COR-L47 (cell line): ENCODE measurements at regions not wholly inside any gene's neighbourhood (a gene's known extent, or its start where the extent isn't known, plus 50 kb on each side); places are given as distances from the start of the nearest gene placed in this dataset.
"Not testable (repeated sequence)": the region's sequence is repeated elsewhere in the genome, so short reads cannot be mapped to it uniquely, and the experiment has no call there.

Experiments used
- DNase-seq: peaks from one replicate; lab custom pipeline; 2025; lab: John Stamatoyannopoulos, UW

DNA sequence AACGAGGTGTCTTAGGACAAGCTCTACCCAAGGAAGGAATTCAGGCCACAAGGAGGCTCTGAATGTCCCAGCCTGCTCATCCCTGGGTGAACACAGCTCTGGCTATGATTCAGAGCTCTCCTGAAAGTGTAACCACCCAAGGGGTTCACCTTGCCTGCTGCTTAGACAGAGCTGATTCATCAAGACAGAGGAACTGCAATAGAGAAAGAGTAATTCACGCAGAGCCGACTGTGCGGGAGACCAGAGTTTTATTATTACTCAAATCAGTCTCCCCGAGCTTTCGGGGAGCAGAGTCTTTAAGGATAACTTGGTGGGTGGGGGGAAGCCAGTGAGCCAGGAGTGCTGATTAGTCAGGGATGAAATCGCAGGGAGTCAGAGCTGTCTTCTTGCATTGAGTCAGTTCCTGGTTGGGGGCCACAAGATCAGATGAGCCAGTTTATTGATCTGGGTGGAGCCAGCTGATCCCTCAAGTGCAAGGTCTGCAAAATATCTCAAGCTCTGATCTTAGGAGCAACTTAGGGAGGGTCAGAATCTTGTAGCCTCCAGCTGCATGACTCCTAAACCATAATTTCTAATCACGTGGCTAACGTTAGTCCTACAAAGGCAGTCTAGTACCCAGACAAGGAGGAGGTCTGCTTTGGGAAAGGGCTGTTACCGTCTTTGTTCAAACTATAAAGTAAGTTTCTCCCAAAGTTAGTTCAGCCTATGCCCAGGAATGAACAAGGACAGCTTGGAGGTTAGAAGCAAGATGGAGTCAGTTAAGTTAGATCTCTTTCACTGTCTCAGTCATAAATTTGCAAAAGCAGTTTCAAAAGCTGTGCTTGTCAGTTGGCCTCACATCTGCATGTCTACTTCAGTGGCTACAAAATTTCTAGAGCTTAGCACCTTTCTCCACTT lies 123.4 kb upstream of the DAPK1 start:
- DNase-seq: not testable (repeated sequence)

DNA sequence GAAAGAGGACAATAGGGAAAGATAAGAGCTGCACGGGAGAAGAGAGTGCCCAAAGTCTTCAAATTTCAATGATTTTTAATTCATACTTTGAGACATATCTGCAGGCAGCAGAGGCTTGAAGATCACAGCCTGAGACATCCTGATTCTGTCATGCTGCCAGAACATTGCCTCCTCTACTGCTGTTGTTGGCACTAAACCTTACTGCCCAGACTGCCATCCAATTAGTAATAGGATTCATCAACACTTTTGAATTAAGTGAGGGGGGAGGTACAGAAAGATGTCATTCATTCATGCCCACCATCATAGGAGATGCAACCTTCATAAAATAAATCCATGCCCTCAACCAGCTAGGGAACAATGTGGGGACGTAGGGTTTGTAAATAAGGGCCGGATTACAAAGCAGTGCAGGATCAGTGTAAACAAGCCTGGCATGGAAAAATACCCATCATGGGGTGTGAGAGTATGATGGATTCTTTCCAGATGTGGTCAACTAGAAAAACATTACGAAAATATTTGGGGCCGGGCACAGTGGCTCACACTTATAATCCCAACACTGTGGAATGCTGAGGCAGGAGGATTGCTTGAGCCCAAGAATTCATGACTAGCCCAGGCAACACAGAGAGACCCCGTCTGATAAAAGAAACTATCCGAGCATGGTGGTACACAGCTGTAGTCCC lies 122.1 kb upstream of the DAPK1 start:
- no peak for DNase-seq

DNA sequence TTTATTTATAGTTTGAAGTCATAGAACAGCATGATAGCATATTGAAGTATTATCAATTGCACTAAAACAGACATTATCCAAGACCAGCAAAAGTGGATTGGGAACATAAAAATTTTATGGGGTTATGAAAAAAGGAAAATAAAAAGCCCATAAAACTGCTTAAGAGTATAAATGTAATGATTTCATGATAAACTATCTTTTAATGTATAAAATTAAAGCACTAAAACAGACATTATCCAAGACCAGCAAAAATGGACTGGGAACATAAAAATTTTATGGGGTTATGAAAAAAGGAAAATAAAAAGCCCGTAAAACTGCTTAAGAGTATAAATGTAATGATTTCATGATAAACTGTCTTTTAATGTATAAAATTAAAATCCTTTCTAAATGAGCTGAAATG lies 119.0 kb upstream of the DAPK1 start:
- DNase-seq: no peak

DNA sequence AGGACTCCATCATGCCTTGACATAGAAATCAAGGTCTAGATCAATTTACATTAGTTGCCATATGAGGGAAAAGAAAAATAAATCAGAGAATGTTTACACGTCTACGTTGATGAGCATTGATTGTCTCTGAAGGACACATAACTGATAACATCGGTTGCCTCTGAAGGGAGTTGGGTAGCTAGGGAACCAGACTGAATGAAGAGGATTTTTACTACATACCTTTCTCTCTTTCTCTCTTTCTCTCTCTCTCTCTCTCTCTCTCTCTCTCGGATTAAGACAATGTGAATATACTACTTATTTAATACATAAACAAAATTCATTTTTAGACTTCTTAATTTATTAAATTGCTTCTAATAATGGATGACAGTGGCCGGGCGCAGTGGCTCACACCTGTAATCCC lies 118.4 kb upstream of the DAPK1 start:
- no peak for DNase-seq

DNA sequence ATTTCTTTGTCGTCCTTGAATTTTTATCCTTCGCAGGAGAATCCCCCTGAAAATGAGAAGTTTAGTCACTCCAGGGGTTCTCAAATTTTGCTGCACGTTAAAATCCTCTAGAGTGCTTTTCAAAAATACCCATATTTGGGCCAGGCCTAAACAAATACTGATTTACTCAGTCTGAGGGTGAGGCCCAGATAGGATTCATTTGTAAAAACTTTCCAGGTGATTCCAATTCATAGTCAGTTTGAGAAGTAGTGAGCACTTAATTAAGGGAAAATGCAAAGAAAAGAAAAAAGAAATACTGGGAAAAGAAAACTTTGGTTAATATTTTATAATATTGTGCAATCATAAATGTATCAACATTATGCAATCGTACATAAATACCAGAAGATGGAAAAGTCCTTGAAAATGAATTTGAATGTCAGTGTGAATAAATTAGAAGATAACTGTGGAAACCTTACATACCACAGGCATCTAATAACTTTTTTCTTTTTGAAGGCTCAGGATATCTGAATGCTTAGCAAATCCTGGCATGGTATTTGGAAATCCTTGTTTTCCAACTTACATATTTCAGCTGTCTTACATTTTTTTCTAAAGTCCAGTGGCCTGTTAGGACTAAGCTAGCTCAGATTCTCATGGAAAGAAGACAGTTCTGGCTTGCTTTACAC lies 116.5 kb upstream of the DAPK1 start:
- DNase-seq: no peak

DNA sequence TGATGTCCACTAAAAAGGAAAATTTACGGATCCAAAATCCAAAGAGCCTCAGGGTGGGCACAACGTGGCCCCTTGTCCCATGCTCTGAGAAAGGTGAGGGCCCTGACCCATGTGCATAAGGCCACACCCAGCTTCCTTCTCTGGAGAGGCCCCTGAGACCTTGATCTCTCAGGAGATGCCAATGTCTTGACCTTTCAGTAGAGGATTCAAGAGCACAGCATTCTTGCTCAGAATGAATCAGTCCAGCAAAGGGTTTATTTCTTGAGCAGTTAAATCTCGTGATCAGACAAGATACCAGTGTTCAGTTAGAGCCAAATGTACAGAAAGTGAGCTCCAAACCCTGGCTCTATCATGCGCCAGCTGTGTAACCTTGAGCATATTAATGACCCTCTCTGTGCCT lies 115.9 kb upstream of the DAPK1 start:
- no peak for DNase-seq

DNA sequence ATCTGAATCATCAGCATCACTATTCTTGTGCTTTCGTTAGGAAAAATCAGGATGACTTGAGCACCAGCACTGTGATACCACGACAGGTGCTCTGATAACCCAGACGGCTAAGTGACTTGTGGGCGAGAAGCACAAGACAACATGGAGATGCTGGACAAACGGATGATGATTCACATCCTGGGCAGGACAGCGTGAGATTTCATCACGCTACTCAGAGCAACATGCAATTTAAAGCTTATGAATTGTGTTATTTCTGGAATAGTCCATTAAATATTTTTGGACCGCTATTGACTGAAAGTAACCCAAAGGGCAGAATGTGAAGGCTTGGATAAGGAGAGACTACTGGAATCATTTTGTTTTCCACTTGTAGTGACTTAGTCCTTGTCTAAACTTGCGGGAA lies 114.8 kb upstream of the DAPK1 start:
- DNase-seq: no peak

DNA sequence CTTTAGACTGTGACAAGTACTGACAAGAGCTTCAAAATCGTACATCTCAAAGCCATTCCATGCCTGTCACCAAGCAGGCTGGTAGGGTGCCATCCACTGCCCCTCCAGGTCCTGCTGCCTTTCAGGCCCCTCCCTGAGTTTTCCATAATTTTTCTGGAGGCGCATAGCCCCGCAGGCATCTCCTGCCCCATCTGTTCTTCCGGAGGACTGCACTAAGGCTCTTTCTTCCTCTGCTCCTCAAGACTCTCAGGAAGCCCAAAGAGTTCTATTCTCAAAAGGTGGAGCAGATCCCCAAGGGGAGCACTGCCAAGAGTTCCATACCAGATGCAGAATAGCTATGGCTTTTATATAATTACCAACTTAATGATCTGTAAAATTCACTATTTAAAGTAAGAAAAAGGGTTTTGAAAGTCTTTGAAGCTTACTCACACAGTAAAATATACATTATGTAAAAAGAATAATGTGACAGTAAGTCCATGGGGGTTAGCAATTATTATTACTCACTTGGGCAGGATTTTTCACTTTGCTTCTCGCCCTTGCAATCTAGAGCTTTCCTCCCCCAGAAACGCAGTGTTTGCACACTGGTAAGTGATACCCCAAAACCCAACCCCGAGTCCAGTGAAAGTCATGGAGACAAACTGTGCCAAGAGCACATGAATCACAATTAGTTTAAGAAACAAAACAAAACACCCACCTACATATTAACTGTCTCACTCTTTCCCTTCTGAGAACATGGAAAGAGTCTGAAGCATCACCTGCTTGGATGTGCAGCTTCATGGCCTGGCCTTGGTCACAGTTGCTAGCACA lies 114.1 kb upstream of the DAPK1 start:
- DNase-seq: no peak

DNA sequence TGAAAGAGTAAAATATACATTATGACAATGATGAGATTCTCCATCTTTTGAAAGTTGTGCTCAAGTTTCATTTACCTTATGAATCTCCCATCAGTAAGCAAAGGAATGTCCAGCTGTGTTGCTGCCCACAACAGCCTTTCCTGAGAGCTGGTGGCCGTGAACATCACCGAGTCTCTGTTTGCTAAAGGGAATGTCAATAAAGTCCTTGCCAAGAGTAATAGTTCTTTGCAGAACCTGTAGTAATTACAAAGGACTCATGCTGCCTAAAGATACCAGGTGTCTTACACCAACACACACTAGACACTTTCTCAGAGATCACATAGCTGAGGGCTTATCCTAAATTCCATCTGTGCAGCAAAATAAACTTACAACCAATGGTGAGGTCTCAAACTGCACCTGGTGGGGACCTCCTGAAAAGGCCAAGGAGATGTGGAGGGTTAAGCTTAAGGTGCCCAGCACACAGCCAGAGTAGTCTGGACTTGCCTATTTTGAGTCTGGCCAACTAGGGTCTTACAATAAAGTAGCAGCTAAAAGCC lies 111.1 kb upstream of the DAPK1 start:
- no peak for DNase-seq

DNA sequence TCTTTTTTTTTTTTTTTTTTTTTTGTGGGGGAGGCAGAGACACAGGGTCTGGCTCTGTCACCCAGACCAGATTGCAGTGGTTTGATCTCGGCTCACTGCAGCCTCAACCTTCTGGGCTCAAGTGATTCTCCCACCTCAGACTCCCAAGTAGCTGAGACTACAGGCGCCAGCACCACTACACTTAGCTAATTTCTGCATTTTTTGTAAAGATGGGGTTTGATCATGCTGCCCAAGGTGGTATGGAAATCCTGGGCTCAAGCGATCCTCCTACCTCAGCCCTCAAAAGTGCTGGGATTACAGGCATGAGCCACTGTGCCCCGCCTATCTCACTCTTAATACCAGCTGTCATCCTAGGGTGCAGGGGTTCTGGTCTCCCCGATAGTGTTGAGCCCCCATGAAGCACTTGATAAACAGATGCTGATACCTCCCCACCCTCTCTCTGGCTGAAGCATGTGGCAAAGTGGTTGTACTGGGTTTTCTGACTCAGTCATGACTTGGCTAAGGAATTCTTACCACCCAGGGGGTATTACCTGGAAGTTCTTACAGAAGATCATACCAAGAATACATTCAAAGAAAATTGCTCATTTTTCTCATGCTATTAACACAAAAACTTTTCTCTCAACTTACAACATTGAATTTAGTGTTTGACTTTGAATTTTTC lies 110.2 kb upstream of the DAPK1 start:
- no peak for DNase-seq

DNA sequence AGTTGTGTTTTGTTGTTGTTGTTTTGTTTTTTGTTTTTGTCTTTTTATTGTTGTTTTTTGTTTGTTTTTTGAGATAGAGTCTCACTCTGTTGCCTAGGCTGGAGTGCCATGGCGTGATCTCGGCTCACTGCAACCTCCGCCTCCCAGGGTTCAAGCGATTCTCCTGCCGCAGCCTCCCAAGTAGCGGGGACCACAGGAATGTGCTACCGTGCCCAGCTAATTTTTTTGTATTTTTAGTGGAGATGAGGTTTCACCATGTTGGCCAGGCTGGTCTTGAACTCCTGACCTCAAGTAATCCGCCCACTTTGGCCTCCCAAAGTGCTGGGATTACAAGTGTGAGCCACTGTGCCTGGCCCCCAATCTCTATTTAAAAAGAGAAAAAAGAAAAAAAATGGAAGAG lies 109.0 kb upstream of the DAPK1 start:
- not testable (repeated sequence) for DNase-seq

DNA sequence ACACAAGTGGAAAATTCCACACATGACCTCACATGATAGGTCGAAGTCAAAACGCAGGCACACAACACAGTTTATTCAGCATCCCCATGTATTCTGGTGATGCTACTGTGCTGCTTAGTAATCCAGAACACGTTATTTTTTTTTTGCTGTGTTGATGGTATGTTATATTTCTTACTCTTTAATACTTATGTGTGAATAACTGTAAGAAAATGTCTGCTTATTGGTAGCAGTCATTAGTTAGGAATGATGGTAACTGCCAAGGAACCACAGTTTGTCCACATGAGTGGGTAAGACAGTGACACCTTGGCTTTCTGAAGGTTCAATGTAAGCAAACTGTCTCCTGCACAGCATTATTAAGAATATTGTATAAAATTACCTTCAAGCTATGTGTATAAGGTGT lies 107.7 kb upstream of the DAPK1 start:
- DNase-seq: no peak

DNA sequence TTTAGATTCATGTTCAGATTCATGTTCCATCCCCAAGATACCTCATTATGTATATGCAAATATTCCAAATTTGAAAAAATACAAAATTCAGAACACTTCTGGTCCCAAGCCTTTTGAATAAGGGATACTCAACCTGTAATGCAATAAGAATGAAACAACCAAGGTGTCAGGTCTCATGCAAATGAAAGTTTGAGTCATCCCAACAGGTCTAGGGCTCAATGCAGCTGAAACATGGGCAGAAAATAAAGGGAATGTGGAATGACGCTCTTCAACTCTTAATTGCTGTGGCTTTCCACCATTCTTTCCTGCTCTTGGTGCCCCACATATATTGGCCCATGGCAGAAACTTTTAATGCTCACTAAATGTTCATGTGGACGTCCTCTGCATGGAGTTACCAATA lies 107.3 kb upstream of the DAPK1 start:
- no peak for DNase-seq

DNA sequence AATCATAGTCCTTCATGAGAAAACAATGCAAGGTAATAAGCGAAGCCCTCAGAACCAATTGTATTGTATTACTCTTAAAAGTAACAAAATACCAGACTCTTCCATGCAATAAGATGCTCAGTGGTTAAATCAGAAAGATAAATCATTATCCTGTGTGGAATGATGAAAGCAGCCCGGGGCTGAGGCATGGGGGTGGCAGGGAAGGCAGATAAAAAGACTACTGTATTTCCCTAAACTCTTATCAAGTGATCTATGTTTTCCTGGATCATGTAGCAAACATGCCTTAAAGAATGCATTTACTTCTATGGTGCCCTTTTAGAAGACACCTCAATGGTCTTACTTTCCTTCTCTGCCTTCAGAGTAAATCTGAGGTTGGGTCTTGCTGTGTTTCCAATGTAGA lies 105.6 kb upstream of the DAPK1 start:
- DNase-seq: no peak

DNA sequence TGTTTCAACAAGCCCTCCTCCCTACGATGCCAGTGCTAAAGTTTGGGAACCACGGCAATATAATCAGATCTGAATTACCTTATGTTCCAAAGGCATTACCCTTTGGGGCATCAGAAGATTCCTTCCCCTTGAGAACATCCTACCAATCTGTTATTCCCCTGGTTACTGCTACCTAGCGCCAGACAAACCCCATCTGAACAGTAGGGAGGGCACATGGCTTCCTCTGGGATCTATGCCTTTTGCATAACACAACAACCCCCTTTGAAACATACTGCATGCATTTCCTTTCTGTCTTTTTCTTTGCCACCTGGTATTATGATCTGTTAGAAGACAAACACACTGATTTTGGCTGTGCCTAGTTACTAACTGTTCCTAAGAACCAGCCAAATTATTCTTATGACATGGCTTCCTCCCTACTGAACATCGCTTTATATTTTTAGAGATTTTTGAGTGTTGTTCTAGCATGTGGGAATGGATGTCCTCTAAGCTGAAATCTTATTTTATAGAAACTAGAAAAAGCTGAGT lies 103.9 kb upstream of the DAPK1 start:
- DNase-seq: no peak

DNA sequence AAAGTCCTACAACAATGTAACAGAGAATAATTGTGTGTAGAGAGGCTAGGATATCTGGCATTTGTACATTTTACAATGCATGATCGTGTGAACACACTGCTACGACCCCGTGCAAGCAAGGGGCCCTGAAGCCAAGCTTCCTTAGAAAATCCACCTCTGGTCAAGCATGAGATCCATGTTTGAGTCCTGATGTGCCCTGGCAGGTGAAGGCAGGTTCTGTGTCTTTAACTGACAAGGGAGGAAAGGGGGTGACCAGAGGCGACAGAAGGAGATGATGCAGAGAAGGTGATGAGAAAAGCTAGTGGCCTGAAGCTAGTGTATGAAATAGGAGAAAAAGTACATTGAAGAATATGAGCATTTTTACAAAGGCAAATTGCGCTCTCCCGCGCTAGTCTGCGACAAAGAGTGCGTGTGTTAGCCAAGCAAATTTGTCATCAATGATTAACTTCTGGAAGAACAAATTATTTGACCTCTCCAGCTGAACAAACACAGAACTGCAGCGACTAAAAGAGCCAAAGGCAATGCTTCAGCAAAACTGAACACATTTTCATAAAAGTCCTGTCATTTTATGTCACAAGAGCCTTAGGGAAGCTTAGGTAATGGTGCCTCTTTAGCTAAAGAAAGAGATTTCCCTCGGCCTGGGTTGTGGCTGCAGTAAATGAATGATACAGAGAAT lies 101.7 kb upstream of the DAPK1 start:
- no peak for DNase-seq

DNA sequence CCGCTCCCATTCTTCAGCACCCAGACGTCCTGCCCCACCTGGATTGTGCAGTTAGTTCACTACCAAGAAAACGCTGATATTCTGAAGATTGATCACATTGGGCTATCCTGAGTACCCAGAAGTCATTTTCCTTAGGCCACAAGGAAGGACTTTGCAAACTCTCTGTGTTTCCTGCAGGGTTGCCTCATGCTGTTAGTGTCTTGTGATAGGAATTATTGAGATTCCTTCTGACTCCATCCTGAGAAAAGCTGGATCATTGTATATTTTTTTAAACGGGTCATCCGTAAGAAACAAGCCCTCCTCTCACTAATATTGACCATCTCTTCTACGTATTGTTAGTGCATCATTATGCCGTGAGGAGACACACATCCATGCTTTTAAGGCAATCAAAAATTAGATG lies 96.0 kb upstream of the DAPK1 start:
- no peak for DNase-seq

DNA sequence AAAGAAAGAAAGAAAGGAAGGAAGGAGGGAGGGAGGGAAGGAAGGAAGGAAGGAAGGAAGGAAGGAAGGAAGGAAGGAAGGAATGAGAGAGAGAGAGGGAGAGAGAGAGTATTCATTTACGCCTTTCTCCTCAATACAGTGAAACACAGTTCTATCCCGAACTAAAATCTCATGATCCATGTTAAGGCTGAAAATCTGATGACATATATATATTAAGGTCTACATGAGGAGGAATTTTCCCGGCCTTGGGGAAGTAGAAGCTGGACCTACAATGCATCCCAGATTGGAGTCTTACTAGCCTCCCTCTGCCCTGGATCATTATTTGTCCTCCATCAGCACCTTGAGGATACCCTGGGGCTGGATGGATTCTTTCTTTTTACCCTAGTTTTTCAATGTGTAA lies 95.1 kb upstream of the DAPK1 start:
- DNase-seq: no peak

DNA sequence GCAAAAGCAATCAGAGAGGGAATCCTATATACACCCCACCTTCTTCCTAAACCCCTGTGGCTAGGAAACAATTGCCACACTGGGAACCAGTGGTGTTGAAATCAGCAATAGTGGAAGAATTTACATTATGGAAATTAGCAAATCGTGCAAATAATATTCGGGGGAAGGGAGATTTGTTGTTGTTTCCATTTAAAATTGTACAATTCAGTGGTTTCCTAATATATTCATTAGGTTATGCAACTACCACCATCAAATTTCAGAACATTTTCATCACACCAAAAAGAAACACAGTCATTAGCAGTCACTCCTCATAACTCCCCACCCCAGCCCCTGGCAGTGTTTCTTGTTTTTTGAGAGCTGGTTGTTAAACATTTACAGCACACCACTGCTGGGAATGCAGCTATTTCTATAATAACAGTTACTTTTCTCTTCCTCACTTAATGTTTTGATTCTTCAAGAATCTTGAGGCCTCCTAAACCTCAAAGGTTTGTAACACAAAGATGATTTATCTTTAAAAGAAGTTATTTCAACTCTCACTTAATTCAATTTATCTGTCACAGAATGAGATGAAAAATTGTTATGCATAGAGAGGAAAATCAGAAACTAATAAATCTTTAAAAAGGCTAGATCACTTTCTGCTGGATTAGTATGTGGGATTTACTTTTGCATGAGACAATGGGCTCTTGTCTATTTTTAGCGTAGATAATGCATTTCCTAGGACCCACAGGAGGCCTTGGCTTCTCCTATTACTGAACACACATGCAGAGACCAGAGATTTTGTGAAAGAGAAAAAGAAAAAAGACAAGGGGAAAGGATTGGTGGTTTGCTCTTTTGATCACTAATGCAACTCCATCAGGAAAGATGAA lies 91.8 kb upstream of the DAPK1 start:
- DNase-seq: no peak
